HL-60 (cell line): ENCODE measurements at regions not wholly inside any gene's neighbourhood (a gene's known extent, or its start where the extent isn't known, plus 50 kb on each side); places are given as distances from the start of the nearest gene placed in this dataset.

Source experiments
- CTCF ChIP-seq: IDR thresholded peaks from one replicate; pipeline ENCODE4 v1.5.1; 2011; ENCODE audit warnings: low read length, control low read depth, inconsistent platforms; ENCODE audit not compliant: insufficient read depth
- GABPA ChIP-seq: IDR thresholded peaks from 2 replicates; pipeline ENCODE4 v1.6.1; 2012; ENCODE audit warnings: low read depth
- POLR2AphosphoS5 ChIP-seq: IDR thresholded peaks from 2 replicates; pipeline ENCODE4 v1.6.1; 2012; ENCODE audit warnings: low read depth
- REST ChIP-seq: IDR thresholded peaks from 2 replicates; pipeline ENCODE4 v1.6.1; 2012; ENCODE audit warnings: low read depth; ENCODE audit not compliant: insufficient replicate concordance

GRCh38 chr5:117805058-117805457 lies 1183.3 kb downstream of the DTWD2 start:
- TF ChIP-seq CTCF (no peak), POLR2AphosphoS5 (no peak), REST (no peak), GABPA (no peak)
